GM23338 (cell line): ENCODE measurements at regions not wholly inside any gene's neighbourhood (a gene's known extent, or its start where the extent isn't known, plus 50 kb on each side); places are given as distances from the start of the nearest gene placed in this dataset.

Experiments
- EZH2phosphoT487 ChIP-seq: fragments of 200-600 bp; sonication (generic); IDR thresholded peaks from one replicate; pipeline ENCODE4 v1.8.1; 2018; ENCODE audit warnings: antibody characterized with exemption; ENCODE audit not compliant: unreplicated experiment
- POLR2AphosphoS5 ChIP-seq: IDR thresholded peaks from 2 replicates; pipeline ENCODE4 v1.6.1; 2016; ENCODE audit warnings: antibody characterized with exemption, low read depth
- TF ChIP-seq, protein P1 (sequence below), 2 experiments: fragments of 200-600 bp in 1 of 2; sonication (generic) in 1 of 2; conservative IDR thresholded peaks; 2 replicates each; pipeline versions ENCODE4 v1.5.1 to v1.6.1; 2016 to 2017; ENCODE audit warnings: antibody characterized with exemption in 2 of 2, low read depth in 2 of 2, mild to moderate bottlenecking in 2 of 2, moderate library complexity in 1 of 2

DNA sequence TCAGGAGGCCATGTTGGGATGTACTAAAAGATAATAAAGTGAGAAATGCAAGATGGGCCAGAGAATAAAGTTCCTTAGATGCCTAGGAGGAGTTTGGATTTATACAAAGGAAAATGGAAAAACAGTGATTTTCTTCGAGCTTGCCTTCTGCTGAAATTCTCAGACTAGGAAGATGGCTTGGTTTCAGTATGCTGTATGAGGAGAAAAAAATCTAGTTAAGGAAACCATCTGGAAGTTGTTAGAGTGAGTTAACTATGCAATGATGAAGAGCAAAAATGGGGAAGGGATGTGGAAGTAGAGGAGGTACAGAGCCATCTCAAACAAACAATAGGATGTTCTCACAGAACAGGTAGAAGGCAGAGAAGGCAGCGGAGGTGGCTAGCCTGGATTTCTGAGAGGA lies 162.9 kb upstream of the FTMT start:
- TF ChIP-seq, protein P1, sequence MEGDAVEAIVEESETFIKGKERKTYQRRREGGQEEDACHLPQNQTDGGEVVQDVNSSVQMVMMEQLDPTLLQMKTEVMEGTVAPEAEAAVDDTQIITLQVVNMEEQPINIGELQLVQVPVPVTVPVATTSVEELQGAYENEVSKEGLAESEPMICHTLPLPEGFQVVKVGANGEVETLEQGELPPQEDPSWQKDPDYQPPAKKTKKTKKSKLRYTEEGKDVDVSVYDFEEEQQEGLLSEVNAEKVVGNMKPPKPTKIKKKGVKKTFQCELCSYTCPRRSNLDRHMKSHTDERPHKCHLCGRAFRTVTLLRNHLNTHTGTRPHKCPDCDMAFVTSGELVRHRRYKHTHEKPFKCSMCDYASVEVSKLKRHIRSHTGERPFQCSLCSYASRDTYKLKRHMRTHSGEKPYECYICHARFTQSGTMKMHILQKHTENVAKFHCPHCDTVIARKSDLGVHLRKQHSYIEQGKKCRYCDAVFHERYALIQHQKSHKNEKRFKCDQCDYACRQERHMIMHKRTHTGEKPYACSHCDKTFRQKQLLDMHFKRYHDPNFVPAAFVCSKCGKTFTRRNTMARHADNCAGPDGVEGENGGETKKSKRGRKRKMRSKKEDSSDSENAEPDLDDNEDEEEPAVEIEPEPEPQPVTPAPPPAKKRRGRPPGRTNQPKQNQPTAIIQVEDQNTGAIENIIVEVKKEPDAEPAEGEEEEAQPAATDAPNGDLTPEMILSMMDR (conservative IDR thresholded peaks at IDR 0.05; ENCODE audit: low read depth in 2 of 2): no peak
- TF ChIP-seq POLR2AphosphoS5 (no peak), EZH2phosphoT487 (no peak)
